Left kidney (tissue), 1 donor: ENCODE measurements at regions not wholly inside any gene's neighbourhood (a gene's known extent, or its start where the extent isn't known, plus 50 kb on each side); places are given as distances from the start of the nearest gene placed in this dataset.

Experiments
- DNase-seq: peaks from one replicate; pipeline ENCODE4 v3.0.0-alpha.2; 2013

- no peak for DNase-seq
Measured at GRCh38 chr10:43899224-43899959, 250.7 kb upstream of the ZNF32 start.

- DNase-seq: no peak
Measured at GRCh38 chr10:43898592-43898991, 249.9 kb upstream of the ZNF32 start.

GRCh38 chr10:43897765-43898419 is 249.2 kb upstream of the ZNF32 start:
- no peak for DNase-seq

GRCh38 chr10:43892062-43892770 is 243.5 kb upstream of the ZNF32 start:
- peak; percentile 52 for DNase-seq

- no peak for DNase-seq
Measured at GRCh38 chr10:43891241-43891640, 242.6 kb upstream of the ZNF32 start.

- DNase-seq: no peak
Measured at GRCh38 chr10:43890124-43890523, 241.4 kb upstream of the ZNF32 start.

- no peak for DNase-seq
Measured at GRCh38 chr10:43888586-43888985, 239.9 kb upstream of the ZNF32 start.

DNA sequence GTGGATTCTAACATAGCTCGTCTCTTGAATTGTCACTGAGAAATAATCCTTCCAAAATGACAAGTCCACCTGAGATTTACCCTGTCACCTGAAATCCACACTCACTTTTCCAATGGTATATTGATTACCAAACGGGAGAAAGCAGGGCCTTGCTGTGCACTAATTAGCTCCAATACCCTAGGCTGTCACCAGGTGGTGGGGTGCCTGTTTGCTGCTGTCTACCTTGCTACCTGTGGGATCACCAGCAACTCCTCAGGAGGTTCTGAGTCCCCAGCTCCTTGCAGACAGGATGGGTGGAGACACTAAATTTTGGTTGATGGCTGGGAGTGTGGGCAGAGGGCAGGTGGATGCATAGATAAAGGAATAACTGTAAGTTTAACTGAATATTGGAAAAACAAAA is 237.2 kb upstream of the ZNF32 start:
- no peak for DNase-seq

DNA sequence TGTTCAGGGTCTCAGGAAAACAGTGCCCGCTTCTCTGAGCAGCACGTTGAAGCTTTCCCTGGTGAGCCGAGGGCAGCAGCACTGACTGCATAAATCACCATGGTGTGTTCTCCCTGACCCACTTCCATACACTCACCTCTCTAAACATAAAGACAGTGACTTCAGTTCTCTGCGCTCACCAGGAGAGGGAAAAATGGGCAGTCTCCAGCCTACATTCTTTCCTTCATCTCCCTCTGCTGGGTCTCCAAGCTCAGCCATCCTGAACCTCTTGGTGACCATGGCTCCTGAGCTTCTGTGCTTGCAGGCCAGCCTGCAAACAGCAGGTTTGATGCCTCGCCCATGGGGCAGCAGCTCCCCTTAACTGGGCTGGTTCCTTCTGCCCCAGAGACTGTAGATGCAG is 236.6 kb upstream of the ZNF32 start:
- DNase-seq: no peak

- no peak for DNase-seq
Measured at GRCh38 chr10:43884501-43885105, 235.9 kb upstream of the ZNF32 start.

GRCh38 chr10:43882711-43883110 is 234.0 kb upstream of the ZNF32 start:
- no peak for DNase-seq

- no peak for DNase-seq
Measured at GRCh38 chr10:43881657-43882056, 233.0 kb upstream of the ZNF32 start.

GRCh38 chr10:43880160-43880559 is 231.5 kb upstream of the ZNF32 start:
- DNase-seq: no peak

- no peak for DNase-seq
Measured at GRCh38 chr10:43879742-43880141, 231.1 kb upstream of the ZNF32 start.

- DNase-seq: no peak
Measured at GRCh38 chr10:43879162-43879561, 230.5 kb upstream of the ZNF32 start.

DNA sequence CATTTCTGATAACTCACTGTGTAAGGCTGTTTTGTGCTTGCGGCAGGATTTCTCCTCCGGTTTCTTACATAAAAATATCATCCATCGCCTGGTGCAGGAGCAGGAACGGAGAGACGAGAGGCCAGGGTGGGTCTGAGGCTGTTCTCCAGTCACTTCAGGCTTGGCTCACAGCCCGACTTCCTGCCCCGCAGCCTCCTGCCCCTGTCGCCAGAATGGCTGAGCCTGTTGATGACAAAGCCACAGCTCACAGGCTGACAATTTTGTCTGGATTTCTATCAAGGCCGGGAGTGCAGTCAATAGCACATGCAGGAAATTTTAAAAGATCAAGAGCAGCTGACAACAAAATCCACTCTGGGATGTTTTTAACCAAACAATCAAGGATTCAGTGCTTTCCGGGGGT is 229.7 kb upstream of the ZNF32 start:
- no peak for DNase-seq

GRCh38 chr10:43876976-43877375 is 228.3 kb upstream of the ZNF32 start:
- peak; percentile 49 for DNase-seq

DNA sequence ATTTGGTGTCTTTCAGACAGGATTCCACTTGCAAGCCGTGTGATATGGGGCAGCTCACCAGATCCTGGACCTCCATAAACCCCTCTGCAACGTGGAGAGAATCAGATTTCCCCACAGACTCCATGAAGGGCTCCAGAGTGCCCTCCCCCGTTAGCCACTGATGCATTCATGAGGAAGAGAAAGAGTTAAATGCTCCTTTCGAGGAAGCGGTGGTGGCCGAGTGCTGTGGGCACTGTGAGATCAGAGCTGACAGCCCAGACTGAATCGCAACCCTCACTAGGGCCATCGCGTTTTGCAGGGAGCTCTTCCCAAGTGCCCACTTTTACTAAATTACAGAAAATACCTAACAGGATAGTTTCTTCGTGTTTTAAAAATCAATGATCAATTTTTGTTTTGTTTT is 226.3 kb upstream of the ZNF32 start:
- DNase-seq: no peak

GRCh38 chr10:43873717-43874116 is 225.0 kb upstream of the ZNF32 start:
- no peak for DNase-seq

- no peak for DNase-seq
Measured at GRCh38 chr10:43872644-43873043, 224.0 kb upstream of the ZNF32 start.

- DNase-seq: no peak
Measured at GRCh38 chr10:43871545-43871944, 222.9 kb upstream of the ZNF32 start.

DNA sequence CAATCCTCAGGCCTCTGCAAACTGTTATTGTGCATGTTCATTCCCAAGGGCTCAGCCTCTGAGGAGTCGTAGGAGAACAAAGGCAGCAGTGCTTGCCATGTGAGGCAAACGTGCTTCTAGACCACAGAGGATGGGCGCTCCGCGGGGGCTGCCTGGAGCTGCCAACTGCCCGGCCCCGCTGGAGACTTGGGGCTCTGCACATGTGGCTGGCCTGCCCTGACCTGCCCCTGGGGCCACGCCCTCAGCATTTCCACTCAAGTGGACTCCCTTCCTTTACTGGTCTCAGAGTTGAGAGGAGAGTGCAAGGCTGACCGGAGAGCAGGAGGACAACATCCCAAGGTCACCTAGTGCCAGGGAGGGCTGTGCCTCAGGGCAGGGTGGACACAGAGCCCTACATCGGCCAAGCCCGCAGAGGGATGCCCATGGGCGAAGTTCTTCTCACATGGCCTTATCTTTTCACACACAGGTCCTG is 222.3 kb upstream of the ZNF32 start:
- DNase-seq: no peak
